OCI-LY7 (cell line): ENCODE measurements at regions not wholly inside any gene's neighbourhood (a gene's known extent, or its start where the extent isn't known, plus 50 kb on each side); places are given as distances from the start of the nearest gene placed in this dataset.

Experiments
- BruUV-seq: library from RNA; stranded (reverse); fragments of 400-500 nt; replicated peaks from 2 replicates; lab custom pipeline; 2021; lab: Mats Ljungman, UMichigan
- CTCF ChIA-PET: fragments of 300-600 bp; sonication (Branson Sonifier 250); formaldehyde crosslinking; loops from one replicate; lab custom pipeline; 2022; ENCODE audit warnings: antibody characterized with exemption; ENCODE audit not compliant: unreplicated experiment; lab: Charles Lee
- POLR2A ChIA-PET: fragments of 300-600 bp; sonication (Branson Sonifier 250); formaldehyde crosslinking; loops from one replicate; lab custom pipeline; 2022; ENCODE audit warnings: antibody characterized with exemption; lab: Charles Lee
- DNase-seq: peaks from one replicate; pipeline ENCODE4 v3.0.0-alpha.2; 2015; ENCODE audit warnings: low spot score
- H2AFZ ChIP-seq: fragments of 200-600 bp; sonication (generic), shearing (Covaris generic); 2 replicates; pipeline ENCODE4 v1.6.1; 2014; ENCODE audit warnings: mild to moderate bottlenecking, antibody characterized with exemption, low read length, moderate library complexity
- H3K27ac ChIP-seq: fragments of 200-600 bp; sonication (generic); 2 replicates; pipeline ENCODE4 v1.5.1; 2014; ENCODE audit warnings: mixed run types, low read depth, mild to moderate bottlenecking, moderate library complexity, low read length, inconsistent platforms; ENCODE audit not compliant: poor library complexity, severe bottlenecking
- H3K36me3 ChIP-seq: fragments of 200-600 bp; sonication (generic); 2 replicates; pipeline ENCODE4 v1.6.1; 2014; ENCODE audit warnings: mild to moderate bottlenecking, antibody characterized with exemption, low read length, moderate library complexity, mixed read lengths; ENCODE audit not compliant: insufficient read depth
- H3K4me1 ChIP-seq: fragments of 200-600 bp; sonication (generic); 2 replicates; pipeline ENCODE4 v1.5.1; 2014; ENCODE audit warnings: mild to moderate bottlenecking, low read length; ENCODE audit not compliant: insufficient read depth, poor library complexity, severe bottlenecking
- H3K4me2 ChIP-seq: fragments of 200-600 bp; sonication (generic); 2 replicates; pipeline ENCODE4 v1.6.1; 2014; ENCODE audit warnings: mild to moderate bottlenecking, low read length
- H3K4me3 ChIP-seq: fragments of 200-600 bp; sonication (generic); 2 replicates; pipeline ENCODE4 v1.5.1; 2014; ENCODE audit warnings: mild to moderate bottlenecking, low read depth, low read length; ENCODE audit not compliant: poor library complexity, severe bottlenecking
- H3K79me2 ChIP-seq: fragments of 200-600 bp; sonication (generic); 2 replicates; pipeline ENCODE4 v1.6.1; 2016; ENCODE audit warnings: low read depth, mild to moderate bottlenecking, low read length, moderate library complexity, mixed read lengths; ENCODE audit not compliant: insufficient read depth
- H3K9me2 ChIP-seq: fragments of 200-600 bp; sonication (generic); 2 replicates; pipeline ENCODE4 v1.6.1; 2016; ENCODE audit warnings: mild to moderate bottlenecking, low read length, mixed read lengths; ENCODE audit not compliant: insufficient read depth
- H3K9me3 ChIP-seq: fragments of 200-600 bp; sonication (generic); 2 replicates; pipeline ENCODE4 v1.6.1; 2014; ENCODE audit warnings: mild to moderate bottlenecking, mixed run types, low read length, mixed read lengths
- H4K20me1 ChIP-seq: fragments of 200-600 bp; sonication (generic); 2 replicates; pipeline ENCODE4 v1.6.1; 2014; ENCODE audit warnings: mild to moderate bottlenecking, antibody characterized with exemption, low read length, moderate library complexity, mixed read lengths; ENCODE audit not compliant: insufficient read depth
- EZH2phosphoT487 ChIP-seq: fragments of 200-600 bp; sonication (generic); IDR thresholded peaks from 2 replicates; pipeline ENCODE4 v1.6.1; 2018; ENCODE audit warnings: low read depth, borderline replicate concordance, mild to moderate bottlenecking, mixed run types, antibody characterized with exemption, low read length, moderate library complexity, mixed read lengths
- intact Hi-C: fragments of 100-400 bp; cut with micrococcal nuclease; formaldehyde crosslinking; loops from one replicate; pipeline ENCODE4 v1.10.0; 2022; ENCODE audit not compliant: unreplicated experiment
- TF ChIP-seq, protein P1 (sequence below): fragments of 200-600 bp; sonication (generic); conservative IDR thresholded peaks from 2 replicates; pipeline ENCODE4 v1.5.1; 2014; ENCODE audit warnings: mild to moderate bottlenecking, antibody characterized with exemption, low read length, moderate library complexity, mixed read lengths

DNA sequence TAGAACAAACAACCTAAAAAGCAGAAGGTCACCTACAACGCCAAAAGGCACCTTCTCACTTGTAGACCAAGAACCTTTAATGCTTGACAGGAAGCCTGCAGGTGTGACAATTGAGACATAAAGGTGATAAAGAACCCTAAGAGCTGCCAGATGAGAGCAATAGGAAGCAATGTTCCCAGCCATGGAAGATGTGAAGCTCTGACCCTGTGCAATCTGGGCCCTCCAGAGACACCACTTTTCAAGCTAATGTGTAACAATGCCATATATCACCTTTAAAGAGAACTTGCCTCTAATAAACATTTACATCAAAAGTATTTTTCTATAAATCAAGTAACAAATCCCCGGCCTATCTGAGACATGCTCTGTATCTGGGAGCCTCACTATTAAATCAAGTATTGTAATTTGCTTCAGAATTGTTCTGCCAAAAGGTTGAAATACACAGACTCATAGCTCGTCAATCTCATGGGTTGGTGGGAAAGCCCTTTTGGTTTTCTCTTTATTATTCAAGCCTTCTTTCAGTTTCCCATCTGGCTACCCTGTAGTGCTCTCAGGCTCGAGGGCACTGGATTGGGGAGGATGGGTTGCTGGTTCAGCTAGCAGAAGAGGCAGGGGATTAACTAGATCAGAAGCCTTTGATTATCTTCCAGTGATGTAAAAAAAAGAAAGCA, 368.9 kb downstream of the BUD13 start:
- no peak for DNase-seq
- ChIA-PET CTCF (no interaction called here), POLR2A (no interaction called here)
- Histone ChIP-seq H3K9me2 (no peaks in the 10 kb centered on the region), H3K4me2 (no peak overlapping the region), H3K4me3 (no peak overlapping the region), H3K9me3 (no peaks in the 10 kb centered on the region), H3K4me1 (no peaks in the 10 kb centered on the region), H3K79me2 (no peaks in the 10 kb centered on the region), H2AFZ (no peak overlapping the region), H4K20me1 (no peaks in the 10 kb centered on the region), H3K27ac (no peak overlapping the region), H3K36me3 (no peaks in the 10 kb centered on the region)
- TF ChIP-seq EZH2phosphoT487 = no peak
- TF ChIP-seq, protein P1, sequence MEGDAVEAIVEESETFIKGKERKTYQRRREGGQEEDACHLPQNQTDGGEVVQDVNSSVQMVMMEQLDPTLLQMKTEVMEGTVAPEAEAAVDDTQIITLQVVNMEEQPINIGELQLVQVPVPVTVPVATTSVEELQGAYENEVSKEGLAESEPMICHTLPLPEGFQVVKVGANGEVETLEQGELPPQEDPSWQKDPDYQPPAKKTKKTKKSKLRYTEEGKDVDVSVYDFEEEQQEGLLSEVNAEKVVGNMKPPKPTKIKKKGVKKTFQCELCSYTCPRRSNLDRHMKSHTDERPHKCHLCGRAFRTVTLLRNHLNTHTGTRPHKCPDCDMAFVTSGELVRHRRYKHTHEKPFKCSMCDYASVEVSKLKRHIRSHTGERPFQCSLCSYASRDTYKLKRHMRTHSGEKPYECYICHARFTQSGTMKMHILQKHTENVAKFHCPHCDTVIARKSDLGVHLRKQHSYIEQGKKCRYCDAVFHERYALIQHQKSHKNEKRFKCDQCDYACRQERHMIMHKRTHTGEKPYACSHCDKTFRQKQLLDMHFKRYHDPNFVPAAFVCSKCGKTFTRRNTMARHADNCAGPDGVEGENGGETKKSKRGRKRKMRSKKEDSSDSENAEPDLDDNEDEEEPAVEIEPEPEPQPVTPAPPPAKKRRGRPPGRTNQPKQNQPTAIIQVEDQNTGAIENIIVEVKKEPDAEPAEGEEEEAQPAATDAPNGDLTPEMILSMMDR = no peak
- intact Hi-C loops = no loop called here
- BruUV-seq = no TSS peak

DNA sequence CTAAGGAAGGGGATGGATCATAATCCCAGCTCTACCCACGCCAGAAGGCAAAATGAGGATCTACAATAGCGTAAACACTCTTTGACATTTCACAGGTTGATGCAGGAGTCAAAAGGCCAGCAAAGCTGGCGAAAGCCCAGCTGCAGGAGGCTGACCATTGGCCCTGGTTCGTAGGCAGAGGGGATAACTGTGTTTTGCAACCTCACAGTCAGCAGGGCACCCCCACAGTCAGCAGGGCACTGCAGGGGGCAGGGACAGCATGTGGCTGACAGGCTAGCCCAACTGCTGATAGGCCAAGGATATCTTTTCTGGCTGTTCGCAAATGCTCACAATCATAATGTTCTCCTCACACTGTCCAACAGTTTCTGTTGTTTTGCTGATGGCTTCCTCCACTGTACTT, 372.7 kb downstream of the BUD13 start:
- Histone ChIP-seq H3K79me2 (no peaks in the 10 kb centered on the region), H3K4me3 (no peak overlapping the region), H3K36me3 (no peaks in the 10 kb centered on the region), H3K9me2 (no peaks in the 10 kb centered on the region), H3K4me1 (no peaks in the 10 kb centered on the region), H3K27ac (no peak overlapping the region), H2AFZ (no peak overlapping the region), H3K9me3 (no peaks in the 10 kb centered on the region), H4K20me1 (no peaks in the 10 kb centered on the region), H3K4me2 (no peak overlapping the region)
- intact Hi-C loops = no loop called here
- DNase-seq = no peak
- ChIA-PET CTCF (no interaction called here), POLR2A (no interaction called here)
- BruUV-seq = no TSS peak
- TF ChIP-seq, protein P1 = no peak
- no peak for TF ChIP-seq EZH2phosphoT487

DNA sequence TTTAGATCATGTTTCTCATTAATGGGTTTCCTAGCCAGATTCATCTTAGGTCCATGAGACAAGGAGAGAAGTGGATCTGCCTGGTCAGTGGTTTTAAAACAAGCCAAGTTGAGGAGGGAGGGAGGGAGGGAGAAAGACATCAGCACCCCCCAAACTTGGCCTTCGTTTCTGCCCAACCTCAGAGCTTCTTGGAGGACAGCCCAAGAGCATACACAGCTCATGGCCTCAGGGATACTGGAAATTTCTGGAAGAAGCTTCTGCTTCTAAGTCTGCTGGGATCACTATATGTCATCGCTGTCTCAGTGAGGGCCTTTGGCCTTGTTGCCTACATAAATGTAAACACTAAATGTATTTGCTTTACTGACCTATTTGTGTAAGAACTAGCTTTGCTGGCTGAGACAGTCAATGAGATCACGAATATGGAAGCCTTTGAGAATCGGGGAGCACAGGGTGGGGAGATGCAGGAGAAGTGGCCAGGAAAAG, 375.1 kb downstream of the BUD13 start:
- ChIA-PET POLR2A (no interaction called here), CTCF (no interaction called here)
- H3K4me1 ChIP-seq = no peaks in the 10 kb centered on the region
- H2AFZ ChIP-seq = no peak overlapping the region
- H3K4me3 ChIP-seq = no peak overlapping the region
- no peak for DNase-seq
- H4K20me1 ChIP-seq = no peaks in the 10 kb centered on the region
- BruUV-seq = no TSS peak
- no peak overlapping the region for H3K4me2 ChIP-seq
- H3K79me2 ChIP-seq = no peaks in the 10 kb centered on the region
- no peak overlapping the region for H3K27ac ChIP-seq
- H3K36me3 ChIP-seq = no peaks in the 10 kb centered on the region
- no peaks in the 10 kb centered on the region for H3K9me2 ChIP-seq
- H3K9me3 ChIP-seq = no peaks in the 10 kb centered on the region
- no peak for TF ChIP-seq EZH2phosphoT487
- TF ChIP-seq, protein P1 = no peak
- intact Hi-C loops = no loop called here
